ENCODE measurements at regions not wholly inside any gene's neighbourhood (a gene's known extent, or its start where the extent isn't known, plus 50 kb on each side); places are given as distances from the start of the nearest gene placed in this dataset.

DNA sequence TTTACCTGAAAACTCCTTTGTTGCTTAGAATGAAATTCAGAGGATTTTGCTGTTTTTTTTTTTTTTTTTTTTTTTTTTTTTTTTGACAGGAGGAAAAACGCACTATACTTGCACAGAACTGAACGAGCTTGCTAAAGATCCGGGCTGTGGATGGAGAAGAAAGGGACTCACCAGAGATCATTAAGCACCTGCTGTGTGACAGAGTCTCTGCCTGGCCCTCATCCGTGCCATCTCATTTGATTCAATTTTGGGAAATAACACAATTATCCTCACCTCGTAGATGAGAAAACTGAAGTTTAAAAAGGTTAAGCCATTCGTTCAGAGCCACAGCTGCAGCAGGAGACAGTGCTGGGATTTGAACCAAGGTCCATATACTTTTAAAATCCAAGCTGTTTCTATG, 775.4 kb upstream of the ID2 start:
- no peak for DNase-seq

DNA sequence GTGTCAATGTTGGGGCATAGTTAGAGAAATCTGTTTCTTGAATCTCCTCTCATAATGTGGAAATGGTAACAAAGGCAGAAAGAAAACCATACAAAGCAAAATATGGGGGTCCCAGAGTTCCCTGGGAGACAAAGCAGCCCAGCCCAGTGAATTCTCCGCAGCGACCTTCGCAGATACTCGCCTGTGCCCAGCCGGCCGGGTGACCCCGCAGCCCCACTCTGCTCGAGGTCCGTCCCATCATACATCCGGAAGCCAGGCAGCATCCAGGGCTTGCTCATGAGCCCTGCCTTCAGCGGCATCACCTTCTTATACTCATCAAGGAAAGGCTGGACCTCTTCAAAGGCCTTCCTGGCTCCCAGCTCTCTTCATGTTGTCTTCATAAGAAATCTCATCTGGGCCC, 774.8 kb upstream of the ID2 start:
- DNase-seq = no peak

DNA sequence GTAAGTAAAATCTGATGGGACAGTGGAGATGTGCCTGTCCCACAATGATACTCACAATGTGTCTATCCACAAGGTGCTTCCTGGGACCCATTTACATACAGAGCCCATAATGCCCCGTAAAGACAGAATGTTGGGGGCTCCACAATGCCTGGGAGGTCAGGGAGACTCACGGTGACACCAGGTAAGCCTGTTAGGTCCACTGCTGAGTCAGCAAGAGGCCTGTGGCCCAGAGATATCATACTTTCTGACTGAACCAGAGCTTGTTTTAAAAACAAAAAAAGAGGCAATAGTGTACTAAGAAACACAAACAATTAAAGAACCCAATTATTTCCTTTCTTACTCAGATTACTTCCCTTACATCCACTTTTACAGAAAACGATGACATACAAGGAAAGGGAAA, 771.1 kb upstream of the ID2 start:
- DNase-seq = no peak

DNA sequence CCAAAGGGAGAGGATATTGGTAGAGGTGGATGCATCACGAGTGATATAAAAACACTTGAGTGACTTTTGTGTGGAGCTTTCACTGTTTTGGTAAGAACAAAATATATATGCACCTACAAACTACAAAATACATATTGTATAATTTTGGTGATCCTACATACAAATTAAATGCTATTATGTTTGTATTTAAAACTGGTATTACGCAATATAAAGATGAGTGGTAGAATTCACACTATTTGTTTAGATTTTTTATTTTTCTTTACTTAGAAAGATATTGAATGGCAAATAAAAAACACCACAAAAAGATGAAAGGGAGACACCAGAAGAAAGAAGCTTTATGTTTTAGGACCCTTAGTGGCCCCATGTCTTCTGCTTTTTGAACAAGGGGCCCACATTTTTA, 770.7 kb upstream of the ID2 start:
- DNase-seq = no peak

DNA sequence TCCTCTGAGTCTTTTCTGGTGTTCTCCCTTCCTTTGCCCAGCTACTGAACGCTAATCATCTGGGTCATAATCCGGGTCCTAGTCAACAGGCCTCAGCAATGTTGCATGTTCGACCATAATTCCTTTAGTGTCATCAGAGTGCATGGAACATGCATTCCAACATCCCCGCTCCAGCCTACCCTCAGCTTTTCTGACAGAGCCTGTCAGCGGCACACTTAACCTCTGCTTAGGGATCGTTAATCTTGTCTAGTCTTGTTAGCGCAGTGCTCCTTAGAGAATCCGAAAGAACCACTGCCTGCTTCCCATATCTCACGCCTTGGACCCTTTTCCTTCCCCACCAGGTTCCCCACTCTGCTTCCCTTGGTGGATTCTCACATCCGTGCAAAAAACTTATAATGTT, 767.9 kb upstream of the ID2 start:
- DNase-seq = no peak

DNA sequence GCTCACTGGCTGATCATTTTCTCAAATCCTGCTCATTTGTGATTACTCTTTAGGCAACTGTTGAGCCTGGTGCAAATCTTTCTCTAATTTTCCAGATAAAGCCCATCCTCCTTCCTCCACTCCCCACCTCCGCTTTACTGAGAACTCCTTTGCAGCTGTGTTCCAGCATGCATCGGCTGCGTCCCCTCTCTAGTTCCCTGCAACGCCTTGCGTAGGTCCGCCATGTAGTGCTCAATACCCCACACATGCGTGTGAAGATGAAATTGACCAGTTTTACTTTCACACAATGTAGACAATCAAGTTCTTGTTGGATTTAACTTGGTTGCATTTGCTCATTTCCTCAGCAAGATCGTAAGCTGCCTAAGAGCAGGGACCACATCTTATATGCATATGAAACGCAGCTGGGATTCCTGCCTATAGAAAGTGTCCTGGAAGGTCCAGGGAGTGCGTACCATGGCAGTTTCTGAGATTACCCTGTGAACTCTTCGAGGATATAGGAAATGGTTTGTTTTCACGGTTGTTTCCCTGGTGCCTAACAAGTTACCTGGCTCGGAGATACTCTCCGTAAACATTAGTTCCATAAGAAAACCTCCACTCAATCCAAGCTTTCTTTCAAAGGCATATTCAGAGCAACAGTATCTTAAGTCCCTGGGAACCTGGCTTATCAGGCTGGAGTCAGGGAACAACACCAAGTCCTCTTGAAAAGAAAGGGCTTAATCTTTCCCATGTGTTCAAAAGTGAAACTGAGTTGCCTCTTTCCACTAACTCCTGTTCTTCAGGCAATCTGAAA, 766.4 kb upstream of the ID2 start:
- DNase-seq = no peak

DNA sequence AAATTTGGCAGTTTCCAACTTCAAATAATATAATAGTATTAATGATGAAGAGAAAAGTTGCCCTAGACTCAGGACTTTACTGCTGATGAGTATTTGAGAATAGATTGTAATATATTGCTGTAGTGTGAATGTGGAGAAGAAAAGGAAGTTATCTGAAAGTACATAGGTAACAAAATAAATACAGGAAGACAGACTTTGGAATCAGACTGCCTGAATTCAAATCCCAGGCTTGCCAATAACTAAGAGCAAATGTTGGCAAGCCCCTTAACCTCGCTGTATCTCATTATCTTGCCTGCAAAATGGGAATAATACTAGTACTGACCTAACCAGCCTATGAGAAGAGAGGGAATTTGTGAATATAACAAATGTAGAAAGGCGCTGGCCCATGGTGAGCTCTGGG, 765.2 kb upstream of the ID2 start:
- no peak for DNase-seq

DNA sequence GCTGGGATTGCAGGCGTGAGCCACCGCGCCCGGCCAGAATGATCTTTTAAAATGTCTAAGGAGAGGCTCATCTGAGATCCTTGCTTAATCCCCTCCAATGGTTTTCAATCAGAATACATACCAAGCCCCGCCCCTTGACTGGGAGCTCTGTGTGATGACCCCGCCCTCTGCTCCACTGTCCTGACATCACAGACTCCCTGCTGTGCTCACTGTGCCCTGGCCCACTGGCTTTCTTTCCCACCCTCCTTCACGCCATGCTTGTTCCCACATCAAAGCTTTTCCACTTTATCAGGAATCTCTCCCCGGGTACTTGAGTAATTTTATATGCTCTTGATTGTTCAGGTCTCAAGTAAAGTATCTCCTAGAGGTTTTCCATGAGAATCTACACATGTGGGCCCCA, 762.3 kb upstream of the ID2 start:
- no peak for DNase-seq

DNA sequence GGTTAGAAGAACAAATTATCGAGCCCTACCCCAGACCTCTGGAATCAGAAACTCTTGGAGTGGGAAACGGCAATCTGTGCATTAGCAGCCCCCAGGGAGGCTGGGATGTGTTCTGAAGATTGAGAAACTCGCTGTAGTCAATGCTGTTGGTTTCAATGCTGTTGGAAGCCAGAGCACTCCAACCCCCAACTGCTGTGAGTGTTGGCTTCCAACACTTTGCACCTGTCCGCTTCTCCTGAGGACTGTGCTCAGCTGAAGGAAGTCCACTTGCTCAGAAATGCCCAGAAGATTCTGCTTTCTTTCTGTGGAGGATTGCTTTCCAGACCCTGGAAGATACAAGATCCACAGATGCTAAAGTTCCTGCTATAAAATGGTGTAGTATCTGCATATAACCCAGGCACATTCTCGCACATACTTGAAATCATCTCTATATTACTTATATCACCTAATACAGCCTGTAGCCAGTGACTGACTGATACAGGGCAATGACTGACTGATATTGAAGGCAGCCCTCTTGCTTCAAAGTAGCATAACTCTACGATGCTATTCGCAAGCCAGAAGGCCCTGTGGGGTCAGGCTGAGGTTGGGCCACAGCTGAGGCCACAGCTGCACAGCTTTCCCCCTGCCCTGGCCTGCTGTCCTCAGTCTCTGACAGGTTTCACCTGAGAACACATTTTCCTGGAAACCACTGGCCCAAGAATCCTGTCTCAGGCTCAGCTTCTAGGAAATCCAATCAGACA, 757.7 kb upstream of the ID2 start:
- DNase-seq = no peak

DNA sequence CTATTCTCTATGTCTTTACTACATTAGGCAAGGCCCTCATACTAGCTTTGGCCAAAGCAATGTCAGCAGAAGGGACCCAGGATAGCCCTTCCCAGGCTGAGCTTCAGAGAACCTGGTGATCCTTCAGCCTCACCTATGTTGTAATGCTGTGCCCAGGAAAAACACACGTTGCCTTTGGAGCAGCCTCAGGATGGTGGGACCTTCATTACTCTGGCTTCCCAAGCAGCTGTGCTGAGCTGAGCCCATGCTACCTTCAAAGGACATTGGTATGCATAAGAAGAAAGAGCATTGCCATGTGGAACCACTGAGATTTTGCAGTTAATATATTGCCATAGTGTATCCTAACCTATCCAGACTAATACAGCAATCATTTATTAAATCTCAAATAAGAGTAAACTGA, 756.4 kb upstream of the ID2 start:
- no peak for DNase-seq

DNA sequence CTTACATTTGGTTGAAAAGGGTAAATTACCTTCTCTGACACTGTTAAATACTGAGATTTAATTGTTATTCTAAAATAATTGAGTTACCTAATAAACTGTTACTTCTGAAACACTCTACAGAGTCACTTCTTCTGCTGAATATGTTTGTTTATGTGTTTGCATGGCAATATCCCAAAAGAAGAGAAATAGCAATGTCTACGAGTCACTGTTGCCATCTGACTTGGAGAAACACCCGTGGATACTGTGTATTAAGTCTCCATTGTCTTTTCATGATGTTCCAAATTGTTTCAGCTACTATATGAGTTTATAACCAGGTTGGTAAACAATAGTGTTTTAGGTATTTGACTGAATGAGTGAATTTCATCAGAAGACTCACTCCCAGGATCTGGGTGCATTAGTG, 754.2 kb upstream of the ID2 start:
- DNase-seq = peak in 1 of 2 experiments; percentile 5

DNA sequence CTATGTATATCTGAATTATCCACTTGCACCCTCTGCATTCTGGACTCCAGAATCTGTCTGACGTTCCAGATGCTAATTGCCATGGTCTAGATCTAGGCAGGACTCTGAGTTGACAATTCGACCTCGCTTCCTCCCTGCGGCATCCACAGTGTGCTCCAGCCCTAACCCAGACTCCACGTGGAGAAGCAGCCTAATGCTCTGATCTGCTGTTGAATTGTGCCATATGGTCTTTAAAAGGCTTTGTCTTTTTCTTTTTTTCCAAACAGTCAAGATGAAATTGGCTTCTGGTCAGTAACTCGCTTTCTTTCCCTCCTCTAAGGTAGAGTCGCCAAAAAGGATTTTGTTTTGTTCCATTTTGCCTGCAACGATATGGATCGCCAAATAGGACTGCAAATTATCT, 752.6 kb upstream of the ID2 start:
- peak in 1 of 2 experiments; percentile 64 for DNase-seq

DNA sequence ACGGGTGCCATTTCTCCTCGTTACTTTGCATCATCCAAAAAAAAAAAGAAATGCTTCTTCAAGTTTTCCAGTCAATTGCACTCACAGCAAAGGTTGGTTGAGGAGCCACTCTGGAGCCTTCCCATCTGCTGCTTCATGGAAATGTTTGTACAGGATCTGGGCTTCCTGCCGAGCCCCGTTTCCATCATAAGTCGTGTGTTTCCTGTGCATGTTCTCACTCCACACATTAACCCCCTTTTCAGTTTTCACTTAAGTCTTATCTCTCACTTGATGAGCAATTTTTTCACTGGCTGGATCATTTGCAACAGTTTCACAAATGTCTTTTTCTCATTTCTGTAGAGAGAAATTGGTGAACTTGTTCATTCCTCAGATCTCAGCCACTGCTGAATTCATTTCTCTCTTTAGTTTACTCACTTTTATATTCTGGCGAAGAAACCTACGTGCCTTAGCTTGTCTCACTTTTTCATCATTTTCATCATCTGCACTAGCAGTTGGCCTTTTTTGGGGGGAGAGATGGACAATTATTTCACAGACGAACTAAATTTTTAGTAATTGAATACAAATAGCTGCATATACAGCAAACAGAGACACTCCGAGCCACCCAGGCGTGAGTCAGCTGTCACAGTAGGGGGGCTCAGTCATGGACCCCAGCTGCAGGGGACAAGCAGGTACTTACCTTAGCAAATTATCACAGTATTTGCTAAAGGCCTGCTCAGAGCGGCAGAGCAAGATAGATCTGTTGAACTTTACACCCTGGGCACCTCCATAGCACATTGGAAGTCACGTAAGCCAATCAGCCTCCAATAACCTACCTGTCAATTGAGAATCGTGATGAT, 750.8 kb upstream of the ID2 start:
- peak; percentile 72 to 86 for DNase-seq

DNA sequence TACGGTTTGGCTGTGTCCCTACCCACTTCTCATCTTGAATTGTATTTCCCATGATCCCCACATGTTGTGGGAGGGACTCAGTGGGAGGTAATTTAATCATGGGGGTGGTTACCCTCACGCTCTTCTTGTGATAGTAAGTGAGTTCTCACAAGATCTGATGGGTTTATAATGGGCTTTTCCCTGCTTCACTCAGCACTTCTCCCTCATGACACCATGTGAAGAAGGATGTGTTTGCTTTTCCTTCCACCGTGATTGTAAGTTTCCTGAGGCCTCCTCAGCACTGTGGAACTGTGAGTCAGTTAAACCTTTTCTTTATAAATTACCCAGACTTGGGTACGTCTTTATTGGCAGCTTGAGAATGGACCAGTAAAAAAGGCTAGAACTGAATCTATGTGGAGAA, 750.0 kb upstream of the ID2 start:
- no peak for DNase-seq

DNA sequence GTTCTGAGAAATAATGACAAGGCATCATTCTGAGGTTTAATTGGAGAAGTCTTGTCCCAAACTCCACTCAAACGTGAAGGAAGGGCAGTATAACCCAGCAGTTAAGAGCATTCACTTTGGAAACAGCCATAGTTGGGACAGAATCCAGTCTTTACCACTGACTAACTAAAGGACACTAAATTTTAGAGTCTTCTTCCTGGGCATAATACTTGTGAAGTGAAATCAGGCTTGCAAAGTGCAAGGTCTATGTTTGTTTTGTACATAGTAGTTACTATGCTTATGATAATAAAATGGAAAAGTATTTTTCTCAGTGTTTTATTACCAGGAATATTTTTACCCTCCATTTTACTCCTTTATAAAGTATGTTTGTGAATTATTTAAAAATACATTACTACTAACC, 748.2 kb upstream of the ID2 start:
- DNase-seq = no peak

DNA sequence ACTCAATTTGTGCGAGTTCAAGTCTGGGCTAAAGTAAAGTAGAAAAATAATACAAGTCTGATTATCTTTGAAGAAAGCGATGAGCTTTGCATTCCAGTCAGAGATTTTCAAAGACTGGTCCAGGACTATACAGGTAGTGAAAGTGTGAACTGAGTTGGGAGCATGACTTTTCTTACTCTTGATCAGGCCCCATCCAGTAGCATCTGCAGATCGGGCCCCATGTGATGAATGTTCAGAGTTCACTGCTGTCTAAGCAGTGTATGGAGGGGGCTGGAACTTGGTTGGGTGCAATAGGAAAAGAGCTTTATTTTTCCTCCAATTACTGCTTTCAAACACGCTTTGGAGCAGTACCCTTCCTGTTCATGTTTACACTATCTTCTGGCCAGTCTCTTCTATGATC, 747.4 kb upstream of the ID2 start:
- DNase-seq = no peak

DNA sequence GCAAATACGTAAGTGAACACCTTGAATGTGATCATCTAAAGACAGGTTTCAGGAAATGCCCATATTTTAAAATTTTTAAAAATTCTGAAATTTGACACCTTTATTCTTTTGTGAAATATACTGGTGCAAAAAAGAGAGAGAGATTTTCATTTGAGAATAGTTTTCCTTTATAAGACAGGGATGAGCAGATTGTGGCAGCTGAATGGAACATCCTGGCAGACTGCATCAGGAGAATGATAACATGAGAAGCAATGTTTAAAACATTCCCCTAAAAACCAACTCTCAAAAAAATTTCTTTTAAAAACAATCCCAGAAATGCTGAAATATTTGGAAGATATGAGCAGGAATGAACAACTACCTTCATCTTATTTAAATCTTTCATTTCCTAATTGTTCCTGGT, 744.8 kb upstream of the ID2 start:
- no peak for DNase-seq

DNA sequence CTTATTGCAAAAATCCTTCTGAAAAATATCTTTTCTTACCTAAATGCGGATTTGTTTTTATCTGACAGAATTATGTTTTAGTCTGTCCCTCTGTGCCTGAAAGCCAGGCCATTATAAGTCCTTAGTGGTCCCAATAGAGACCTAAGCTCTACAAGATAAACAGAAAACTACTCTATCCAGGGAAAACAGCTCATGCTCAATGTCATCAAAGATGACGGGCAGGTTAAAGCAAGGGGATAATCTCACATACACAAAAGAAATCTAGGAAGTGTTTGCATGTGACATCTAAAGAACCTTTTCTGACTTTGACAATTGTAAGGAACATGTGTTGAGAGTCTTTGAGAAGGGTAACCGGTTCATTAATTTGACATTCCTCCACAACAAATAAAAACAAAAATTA, 741.1 kb upstream of the ID2 start:
- no peak for DNase-seq

DNA sequence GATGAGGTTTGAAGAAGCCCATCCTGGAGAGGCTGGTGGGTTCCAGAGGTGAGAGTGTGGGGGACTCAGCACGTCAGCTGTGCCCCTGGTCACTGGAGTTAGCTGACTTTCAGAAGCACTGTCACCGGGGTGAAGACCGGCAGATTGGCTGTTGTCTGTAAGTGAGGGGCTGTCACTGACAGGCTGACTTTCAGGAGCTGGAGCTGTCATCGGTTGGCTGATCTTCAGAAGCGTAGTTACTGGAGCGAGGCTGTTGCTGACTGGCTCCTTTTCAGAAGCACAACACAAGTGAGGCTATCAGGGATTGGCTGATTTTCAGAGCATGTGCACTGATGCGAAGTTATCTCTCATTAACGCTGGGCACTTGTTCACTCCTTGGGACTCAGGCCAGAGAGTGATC, 738.4 kb upstream of the ID2 start:
- DNase-seq = no peak

DNA sequence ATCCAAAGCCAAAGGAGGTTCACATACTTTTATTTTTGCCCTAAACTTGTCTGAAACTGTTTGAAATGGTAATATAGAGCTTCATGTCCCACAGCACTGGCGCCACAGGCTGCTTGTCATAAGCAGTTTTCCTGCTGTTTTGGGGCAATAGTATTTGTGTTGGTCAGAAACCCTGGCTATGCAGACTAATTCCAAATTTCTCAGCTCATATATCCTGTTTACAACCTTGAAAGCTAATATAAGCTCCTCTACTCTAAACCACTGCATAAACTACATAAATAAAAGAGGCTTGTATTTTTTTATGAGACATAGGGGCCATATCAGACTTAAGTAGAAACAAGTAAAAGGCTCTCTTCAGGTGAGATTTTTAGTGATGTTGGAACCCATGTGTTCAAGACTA, 736.8 kb upstream of the ID2 start:
- no peak for DNase-seq

DNA sequence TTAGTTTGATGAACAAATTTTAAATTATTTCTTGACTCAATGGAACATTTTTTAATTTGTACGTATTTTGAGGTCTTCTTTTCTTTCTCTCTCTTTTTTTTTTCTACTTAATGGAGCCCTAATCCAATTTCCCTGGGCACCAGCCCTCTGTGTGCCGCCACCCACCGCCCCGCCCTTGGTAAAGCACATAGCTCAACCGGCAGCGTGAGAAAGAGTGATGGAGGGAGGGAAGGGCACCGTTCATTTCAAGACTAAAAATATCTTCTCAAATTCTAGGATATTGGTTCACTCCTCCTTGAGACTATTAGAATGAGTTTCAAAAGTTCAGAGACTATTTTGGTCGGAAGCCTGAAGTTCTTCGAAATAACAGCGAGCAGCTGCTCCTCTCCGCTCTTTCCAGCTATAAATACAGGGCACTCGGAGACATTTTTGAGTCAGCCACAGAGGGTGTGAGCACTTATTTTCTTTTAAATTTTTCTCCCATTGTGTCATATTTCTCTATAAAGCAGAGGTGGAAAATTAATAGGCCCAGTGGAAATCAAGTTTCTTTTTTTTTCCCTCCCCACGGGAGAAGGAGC, 731.7 kb upstream of the ID2 start:
- DNase-seq = no peak

DNA sequence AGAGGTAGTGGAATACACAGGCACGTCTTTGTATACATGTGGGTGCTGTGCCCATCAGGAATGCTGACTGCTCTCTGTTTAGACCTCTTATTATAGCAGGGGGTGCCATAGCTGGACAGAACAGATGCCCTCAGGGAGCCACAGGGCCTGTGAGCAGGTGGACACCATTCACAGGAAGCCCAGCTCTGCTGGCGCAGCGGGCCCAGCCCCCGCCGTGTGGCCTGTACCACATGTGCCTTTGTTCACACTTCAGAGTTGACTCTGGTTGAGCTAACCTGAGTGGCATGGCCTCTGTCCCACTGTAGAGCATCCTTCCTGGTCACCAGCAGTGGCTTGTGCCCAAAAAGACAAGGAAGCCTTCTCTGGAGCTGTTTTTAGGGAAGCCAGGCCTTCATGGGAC, 730.9 kb upstream of the ID2 start:
- no peak for DNase-seq

DNA sequence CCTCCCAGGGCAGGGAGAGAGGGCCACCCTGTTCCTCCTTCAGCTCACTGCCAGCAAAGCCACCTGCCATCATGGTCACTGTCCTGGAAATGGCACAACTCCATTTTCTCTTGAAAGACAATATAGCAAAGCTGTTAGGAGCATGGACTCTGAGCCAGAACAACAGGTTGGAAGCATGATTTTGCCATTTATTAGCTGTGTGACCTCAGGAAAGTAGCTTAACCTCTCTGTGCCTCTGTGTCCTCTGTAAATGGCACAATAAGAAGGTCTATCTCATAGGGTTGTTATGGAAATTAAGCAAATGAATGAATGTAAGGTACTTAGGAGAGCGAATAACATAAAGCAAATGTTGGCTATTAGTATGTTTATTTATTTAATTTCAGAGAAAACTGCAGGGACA, 730.4 kb upstream of the ID2 start:
- DNase-seq = no peak
